ENCODE measurements at regions not wholly inside any gene's neighbourhood (a gene's known extent, or its start where the extent isn't known, plus 50 kb on each side); places are given as distances from the start of the nearest gene placed in this dataset.

DNA sequence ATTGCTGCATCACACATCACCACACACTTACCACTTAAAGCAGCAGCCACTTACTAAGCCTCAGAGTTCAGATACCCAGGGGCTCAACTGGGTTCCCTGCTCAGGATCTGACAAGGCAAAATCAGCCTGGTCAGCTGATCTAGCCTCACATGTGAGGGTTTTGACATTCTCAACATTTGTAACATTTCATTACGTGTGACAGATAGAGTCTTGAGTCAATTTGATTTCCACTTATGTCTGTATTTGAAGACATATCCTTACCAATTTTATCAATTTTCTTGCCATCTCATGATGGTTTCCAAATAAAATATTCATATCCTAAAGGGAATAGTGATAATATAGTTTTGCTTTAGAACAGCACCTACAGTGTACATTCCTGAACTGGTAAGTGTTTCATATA, 494.7 kb upstream of the PFKP start:
- TF ChIP-seq POLR2A (IDR thresholded peaks at IDR 0.05; ENCODE audit: low read depth, low read length) (no peak), POLR2AphosphoS5 (IDR thresholded peaks at IDR 0.05; ENCODE audit: low read depth, low read length) (no peak), TAF1 (IDR thresholded peaks at IDR 0.05; ENCODE audit: borderline replicate concordance, low read depth, low read length) (no peak)

Data from GM12892 (cell line).